ENCODE measurements at regions not wholly inside any gene's neighbourhood (a gene's known extent, or its start where the extent isn't known, plus 50 kb on each side); places are given as distances from the start of the nearest gene placed in this dataset.
"Not testable (repeated sequence)": the region's sequence is repeated elsewhere in the genome, so short reads cannot be mapped to it uniquely, and the experiment has no call there.

DNA sequence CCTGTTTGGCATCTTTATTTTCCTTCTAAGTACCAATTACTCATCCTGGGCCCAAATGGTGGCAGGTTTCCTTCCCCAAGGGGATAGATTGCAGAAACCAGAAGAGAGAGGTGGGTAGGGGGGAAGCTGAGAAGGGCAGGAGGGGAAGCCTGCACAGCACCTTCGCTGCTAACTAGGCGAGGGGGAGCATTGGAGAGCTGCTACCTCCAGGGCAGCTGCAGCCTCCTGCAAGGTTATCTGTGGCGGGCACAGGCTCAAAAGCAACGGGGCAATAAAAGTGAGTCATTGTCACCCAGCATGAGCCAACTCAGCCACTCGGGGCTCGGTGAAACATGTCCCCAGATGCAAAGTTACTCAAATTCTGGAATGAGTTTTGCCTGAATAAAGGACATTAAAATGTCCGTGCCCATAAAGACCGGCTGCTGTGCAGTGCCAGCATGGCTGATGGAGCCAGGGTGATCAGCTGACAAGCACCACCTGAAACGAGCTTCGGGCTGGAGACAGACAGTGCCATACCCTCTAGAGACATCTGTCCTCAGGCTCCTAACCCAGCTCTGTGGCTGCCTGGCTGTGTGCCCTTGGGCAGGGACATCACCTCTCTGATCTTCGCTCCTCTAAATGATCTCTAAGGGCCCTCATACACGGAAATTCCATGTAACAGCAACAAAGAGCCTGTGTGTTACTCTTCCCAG, 68.1 kb upstream of the GRIN2A start:
- Histone ChIP-seq H3K9me3 (no peaks in the 10 kb centered on the region), H3K36me3 (no peaks in the 10 kb centered on the region), H3K27ac (no peak overlapping the region), H3K4me3 (no peak overlapping the region), H3K4me1 (no peaks in the 10 kb centered on the region), H3K27me3 (peaks cover 5% of the 10 kb centered on the region)
- DNase-seq (no peak), ATAC-seq (no peak)
- intact Hi-C loops (cut with DNase I), result no loop called here
- no peak for TF ChIP-seq CTCF (IDR thresholded peaks at IDR 0.05)

- intact Hi-C loops (cut with DNase I), result no loop called here
- no peak for TF ChIP-seq CTCF (IDR thresholded peaks at IDR 0.05)
- H3K4me3 ChIP-seq, result no peak overlapping the region
- H3K27me3 ChIP-seq, result peaks cover 5% of the 10 kb centered on the region
- no peaks in the 10 kb centered on the region for H3K4me1 ChIP-seq
- ATAC-seq, result no peak
- no peaks in the 10 kb centered on the region for H3K36me3 ChIP-seq
- H3K9me3 ChIP-seq, result no peaks in the 10 kb centered on the region
- H3K27ac ChIP-seq, result no peak overlapping the region
- DNase-seq, result no peak
These were observed 69.9 kb upstream of the GRIN2A start for GRCh38 chr16:10252155-10252554.

DNA sequence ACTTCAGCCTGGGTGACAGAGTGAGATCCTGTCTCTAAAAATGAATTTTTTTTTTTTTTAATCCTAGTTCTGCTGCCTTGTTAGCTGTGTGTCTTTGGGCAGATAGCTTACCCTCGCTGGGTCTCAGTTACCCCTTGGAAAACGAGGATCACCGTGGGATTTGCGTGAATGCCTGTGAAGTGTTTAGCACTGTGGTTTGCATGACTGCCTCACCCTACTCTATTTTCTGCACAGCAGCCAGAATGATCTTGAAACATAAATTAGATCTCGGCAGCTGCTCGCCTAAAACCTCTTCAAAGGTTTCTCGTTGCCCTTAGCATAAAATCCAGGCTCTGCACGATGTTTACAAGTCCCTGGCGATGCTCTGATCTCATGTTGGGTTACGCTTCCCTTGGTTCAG, 71.2 kb upstream of the GRIN2A start:
- no peak for TF ChIP-seq CTCF (IDR thresholded peaks at IDR 0.05)
- H3K27me3 ChIP-seq, result peaks cover 5% of the 10 kb centered on the region
- no peaks in the 10 kb centered on the region for H3K9me3 ChIP-seq
- no peaks in the 10 kb centered on the region for H3K4me1 ChIP-seq
- DNase-seq (no peak), ATAC-seq (no peak)
- H3K27ac ChIP-seq, result no peak overlapping the region
- no peak overlapping the region for H3K4me3 ChIP-seq
- intact Hi-C loops (cut with DNase I), result no loop called here
- H3K36me3 ChIP-seq, result no peaks in the 10 kb centered on the region

DNA sequence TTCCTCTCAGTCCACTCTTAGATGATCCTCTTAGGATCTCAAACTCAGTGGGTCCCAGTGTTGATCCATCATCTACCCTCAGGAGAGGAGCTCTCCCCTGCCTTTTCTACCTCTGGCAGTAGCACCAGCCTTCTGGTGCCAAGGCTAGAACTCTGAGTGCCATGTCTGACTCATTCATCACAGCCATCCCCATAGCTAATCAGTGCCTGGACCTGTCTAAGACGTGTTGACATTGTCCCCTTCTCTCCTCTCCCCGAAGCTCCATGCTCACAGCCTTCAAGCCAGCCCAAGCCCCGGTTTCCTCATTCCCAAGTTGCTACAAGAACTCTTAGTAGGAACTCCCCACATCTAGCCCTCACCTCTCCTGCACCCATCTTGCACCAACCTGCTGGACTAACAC, 73.5 kb upstream of the GRIN2A start:
- no peak overlapping the region for H3K27ac ChIP-seq
- peaks cover 5% of the 10 kb centered on the region for H3K27me3 ChIP-seq
- no peak overlapping the region for H3K4me3 ChIP-seq
- H3K4me1 ChIP-seq, result no peaks in the 10 kb centered on the region
- TF ChIP-seq CTCF (IDR thresholded peaks at IDR 0.05), result no peak
- ATAC-seq, result no peak
- DNase-seq, result no peak
- intact Hi-C loops (cut with DNase I), result no loop called here
- no peaks in the 10 kb centered on the region for H3K9me3 ChIP-seq
- H3K36me3 ChIP-seq, result no peaks in the 10 kb centered on the region

GRCh38 chr16:10256784-10257641, 74.8 kb upstream of the GRIN2A start:
- DNase-seq (no peak), ATAC-seq (peak; percentile 86)
- intact Hi-C loops (cut with DNase I), result no loop called here
- H3K4me1 ChIP-seq, result no peaks in the 10 kb centered on the region
- H3K27ac ChIP-seq, result no peak overlapping the region
- H3K9me3 ChIP-seq, result no peaks in the 10 kb centered on the region
- H3K27me3 ChIP-seq, result peaks cover 5% of the 10 kb centered on the region
- TF ChIP-seq CTCF (IDR thresholded peaks at IDR 0.05), result peak; percentile 65
- no peaks in the 10 kb centered on the region for H3K36me3 ChIP-seq
- no peak overlapping the region for H3K4me3 ChIP-seq

DNA sequence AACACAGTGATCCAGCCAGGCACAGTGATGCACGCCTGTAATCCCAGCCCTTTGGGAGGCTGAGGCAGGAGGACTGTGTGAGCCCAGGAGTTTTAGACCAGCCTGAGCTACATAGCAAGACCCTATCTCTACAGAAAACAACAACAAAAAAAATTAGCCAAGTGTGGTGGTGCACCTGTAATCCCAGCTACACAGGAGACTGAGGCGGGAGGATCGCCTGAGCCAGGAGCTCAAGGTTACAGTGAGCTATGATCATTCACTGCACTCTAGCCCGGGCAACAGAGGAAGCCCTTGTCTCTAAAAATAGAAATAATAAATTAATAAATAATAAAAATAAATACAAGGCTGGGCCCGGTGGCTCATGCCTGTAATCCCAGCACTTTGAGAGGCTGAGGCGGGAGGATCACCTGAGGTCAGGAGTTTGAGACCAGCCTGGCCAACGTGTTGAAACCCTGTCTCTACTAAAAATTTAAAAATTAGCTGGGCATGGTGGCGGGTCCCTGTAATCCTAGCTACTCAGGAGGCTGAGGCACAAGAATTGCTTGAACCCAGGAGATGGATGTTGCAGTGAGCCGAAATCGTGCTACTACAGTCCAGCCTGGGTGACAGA, 75.5 kb upstream of the GRIN2A start:
- H3K9me3 ChIP-seq; H3K36me3 ChIP-seq; H3K27me3 ChIP-seq; DNase-seq; H3K4me3 ChIP-seq; ATAC-seq; H3K4me1 ChIP-seq; H3K27ac ChIP-seq; intact Hi-C loops (cut with DNase I): not testable (repeated sequence)

- intact Hi-C loops (cut with DNase I); H3K9me3 ChIP-seq; ATAC-seq; H3K4me1 ChIP-seq; H3K27ac ChIP-seq; H3K4me3 ChIP-seq; H3K27me3 ChIP-seq; H3K36me3 ChIP-seq; DNase-seq: not testable (repeated sequence)
These were observed 76.8 kb upstream of the GRIN2A start for GRCh38 chr16:10258930-10259603.
